ENCODE measurements at regions not wholly inside any gene's neighbourhood (a gene's known extent, or its start where the extent isn't known, plus 50 kb on each side); places are given as distances from the start of the nearest gene placed in this dataset.

DNA sequence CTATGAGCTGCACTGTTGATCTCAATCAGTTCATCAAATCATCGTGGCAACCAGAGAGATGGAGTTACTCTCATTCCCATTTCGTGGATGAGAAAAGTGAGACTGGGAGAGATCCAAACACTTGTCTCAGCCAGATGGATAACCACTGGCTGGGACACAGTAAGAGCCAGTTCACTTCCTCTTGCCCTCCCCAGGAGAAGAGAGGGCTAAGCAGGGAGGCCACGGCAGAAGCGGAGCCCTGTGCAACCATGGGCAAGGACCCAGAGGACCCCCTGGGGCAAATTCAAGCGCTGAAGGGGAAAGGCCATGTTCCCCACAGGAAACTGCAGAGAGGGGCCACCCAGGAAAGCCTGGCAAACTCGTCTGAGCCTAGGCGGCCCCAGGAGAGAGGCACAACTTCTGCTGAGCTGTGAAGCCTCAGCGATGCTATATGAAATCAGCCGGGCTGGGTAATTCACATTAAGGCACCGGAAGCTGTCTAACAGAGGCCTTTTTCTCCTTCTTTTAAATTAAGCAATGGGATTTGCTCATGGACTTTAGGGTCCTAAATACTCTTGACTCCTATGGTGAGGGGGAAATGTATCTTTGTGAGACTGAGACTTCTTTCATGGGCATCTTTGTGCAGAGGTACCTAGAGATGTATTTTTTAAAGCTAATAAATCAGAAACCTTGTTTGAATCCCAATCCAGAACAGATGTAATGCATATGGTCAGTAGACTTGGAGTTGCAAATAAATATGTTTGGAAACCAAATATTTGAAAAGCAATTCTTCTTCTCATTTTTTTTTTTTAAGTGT is 137.1 kb upstream of the SMIM23 start:
- Histone ChIP-seq H2AFZ (ENCODE audit: low read length) (no peak overlapping the region), H3K4me2 (ENCODE audit: extremely low read depth, insufficient read depth, low read length) (no peak overlapping the region), H3K9ac (ENCODE audit: insufficient read depth, low read length) (no peak overlapping the region), H3K4me1 (ENCODE audit: control insufficient read depth, extremely low read depth, insufficient read depth, low read length) (no peaks in the 10 kb centered on the region), H3K79me2 (ENCODE audit: control insufficient read depth, insufficient read depth, low read length) (no peaks in the 10 kb centered on the region), H4K20me1 (ENCODE audit: control insufficient read depth, extremely low read depth, insufficient read depth, low read length) (no peaks in the 10 kb centered on the region), H3K4me3 (replicated peaks in 1 of 4; ENCODE audit: control extremely low read depth in 1 of 4, insufficient read depth in 1 of 4, low read depth in 3 of 4, low read length in 4 of 4) (no peak overlapping the region), H3K27me3 (ENCODE audit: control insufficient read depth, insufficient read depth, low read length) (no peaks in the 10 kb centered on the region), H3K9me3 (ENCODE audit: control insufficient read depth, insufficient read depth, low read depth, low read length) (no peaks in the 10 kb centered on the region), H3K36me3 (ENCODE audit: control insufficient read depth, insufficient read depth, low read length) (no peaks in the 10 kb centered on the region), H3K27ac (ENCODE audit: insufficient read depth, low read length) (no peak overlapping the region)
- TF ChIP-seq, protein P1, sequence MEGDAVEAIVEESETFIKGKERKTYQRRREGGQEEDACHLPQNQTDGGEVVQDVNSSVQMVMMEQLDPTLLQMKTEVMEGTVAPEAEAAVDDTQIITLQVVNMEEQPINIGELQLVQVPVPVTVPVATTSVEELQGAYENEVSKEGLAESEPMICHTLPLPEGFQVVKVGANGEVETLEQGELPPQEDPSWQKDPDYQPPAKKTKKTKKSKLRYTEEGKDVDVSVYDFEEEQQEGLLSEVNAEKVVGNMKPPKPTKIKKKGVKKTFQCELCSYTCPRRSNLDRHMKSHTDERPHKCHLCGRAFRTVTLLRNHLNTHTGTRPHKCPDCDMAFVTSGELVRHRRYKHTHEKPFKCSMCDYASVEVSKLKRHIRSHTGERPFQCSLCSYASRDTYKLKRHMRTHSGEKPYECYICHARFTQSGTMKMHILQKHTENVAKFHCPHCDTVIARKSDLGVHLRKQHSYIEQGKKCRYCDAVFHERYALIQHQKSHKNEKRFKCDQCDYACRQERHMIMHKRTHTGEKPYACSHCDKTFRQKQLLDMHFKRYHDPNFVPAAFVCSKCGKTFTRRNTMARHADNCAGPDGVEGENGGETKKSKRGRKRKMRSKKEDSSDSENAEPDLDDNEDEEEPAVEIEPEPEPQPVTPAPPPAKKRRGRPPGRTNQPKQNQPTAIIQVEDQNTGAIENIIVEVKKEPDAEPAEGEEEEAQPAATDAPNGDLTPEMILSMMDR (conservative IDR thresholded peaks at IDR 0.05 in 1 of 2, IDR thresholded peaks at IDR 0.05 in 1 of 2; ENCODE audit: low read depth in 1 of 2, low read length in 2 of 2), result no peak
- no peak for TF ChIP-seq EZH2 (IDR thresholded peaks at IDR 0.05; ENCODE audit: low read length, missing control alignments)
- no peak for DNase-seq (ENCODE audit: low read depth in 2 of 2)

DNA sequence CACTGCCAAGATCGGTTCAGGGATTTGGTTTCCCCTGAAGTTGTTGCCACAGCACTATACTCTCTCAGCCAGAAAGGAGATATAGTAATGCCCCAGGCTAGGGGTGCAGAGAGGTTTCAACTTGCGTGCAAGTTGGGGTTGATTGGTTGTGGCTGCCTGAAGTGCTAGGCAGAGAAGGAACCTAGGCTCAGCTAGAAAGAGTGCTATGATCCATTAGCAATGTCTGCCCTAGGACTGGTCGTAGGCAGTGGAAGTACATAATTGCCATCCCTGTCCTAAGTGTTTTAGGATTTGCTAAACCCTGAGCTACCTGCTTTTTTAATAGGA is 136.6 kb upstream of the SMIM23 start:
- Histone ChIP-seq H3K4me1 (ENCODE audit: control insufficient read depth, extremely low read depth, insufficient read depth, low read length) (no peaks in the 10 kb centered on the region), H3K4me2 (ENCODE audit: extremely low read depth, insufficient read depth, low read length) (no peak overlapping the region), H2AFZ (ENCODE audit: low read length) (no peak overlapping the region), H3K4me3 (replicated peaks in 1 of 4; ENCODE audit: control extremely low read depth in 1 of 4, insufficient read depth in 1 of 4, low read depth in 3 of 4, low read length in 4 of 4) (no peak overlapping the region), H4K20me1 (ENCODE audit: control insufficient read depth, extremely low read depth, insufficient read depth, low read length) (no peaks in the 10 kb centered on the region), H3K9ac (ENCODE audit: insufficient read depth, low read length) (no peak overlapping the region), H3K36me3 (ENCODE audit: control insufficient read depth, insufficient read depth, low read length) (no peaks in the 10 kb centered on the region), H3K79me2 (ENCODE audit: control insufficient read depth, insufficient read depth, low read length) (no peaks in the 10 kb centered on the region), H3K27ac (ENCODE audit: insufficient read depth, low read length) (no peak overlapping the region), H3K27me3 (ENCODE audit: control insufficient read depth, insufficient read depth, low read length) (no peaks in the 10 kb centered on the region), H3K9me3 (ENCODE audit: control insufficient read depth, insufficient read depth, low read depth, low read length) (no peaks in the 10 kb centered on the region)
- no peak for DNase-seq (ENCODE audit: low read depth in 2 of 2)
- TF ChIP-seq EZH2 (IDR thresholded peaks at IDR 0.05; ENCODE audit: low read length, missing control alignments), result no peak
- TF ChIP-seq, protein P1 (conservative IDR thresholded peaks at IDR 0.05 in 1 of 2, IDR thresholded peaks at IDR 0.05 in 1 of 2; ENCODE audit: low read depth in 1 of 2, low read length in 2 of 2), result no peak

DNA sequence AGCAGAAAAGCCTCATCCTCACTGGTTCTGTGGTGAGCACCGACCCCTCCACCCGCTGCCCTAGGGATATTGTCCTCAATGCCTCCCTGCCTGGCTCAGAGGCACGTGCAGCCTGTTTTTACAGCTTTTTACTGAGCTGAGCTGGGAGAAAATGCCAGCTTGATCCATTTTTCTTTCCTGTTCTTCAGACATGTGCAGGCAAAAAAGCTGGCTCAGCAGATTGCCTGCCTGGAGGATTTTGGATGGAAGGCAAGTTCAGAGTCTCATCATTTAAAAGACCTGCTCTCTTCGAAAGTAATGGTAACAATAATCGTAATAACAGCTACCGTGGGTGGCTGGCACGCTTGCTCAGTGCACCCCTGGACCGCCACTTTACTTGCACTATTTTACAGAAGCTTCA is 135.0 kb upstream of the SMIM23 start:
- Histone ChIP-seq H3K36me3 (ENCODE audit: control insufficient read depth, insufficient read depth, low read length) (no peaks in the 10 kb centered on the region), H3K9ac (ENCODE audit: insufficient read depth, low read length) (no peak overlapping the region), H3K27me3 (ENCODE audit: control insufficient read depth, insufficient read depth, low read length) (no peaks in the 10 kb centered on the region), H3K4me1 (ENCODE audit: control insufficient read depth, extremely low read depth, insufficient read depth, low read length) (no peaks in the 10 kb centered on the region), H3K4me2 (ENCODE audit: extremely low read depth, insufficient read depth, low read length) (no peak overlapping the region), H4K20me1 (ENCODE audit: control insufficient read depth, extremely low read depth, insufficient read depth, low read length) (no peaks in the 10 kb centered on the region), H3K9me3 (ENCODE audit: control insufficient read depth, insufficient read depth, low read depth, low read length) (no peaks in the 10 kb centered on the region), H3K27ac (ENCODE audit: insufficient read depth, low read length) (no peak overlapping the region), H3K79me2 (ENCODE audit: control insufficient read depth, insufficient read depth, low read length) (no peaks in the 10 kb centered on the region), H2AFZ (ENCODE audit: low read length) (no peak overlapping the region), H3K4me3 (replicated peaks in 1 of 4; ENCODE audit: control extremely low read depth in 1 of 4, insufficient read depth in 1 of 4, low read depth in 3 of 4, low read length in 4 of 4) (no peak overlapping the region)
- no peak for TF ChIP-seq EZH2 (IDR thresholded peaks at IDR 0.05; ENCODE audit: low read length, missing control alignments)
- TF ChIP-seq, protein P1 (conservative IDR thresholded peaks at IDR 0.05 in 1 of 2, IDR thresholded peaks at IDR 0.05 in 1 of 2; ENCODE audit: low read depth in 1 of 2, low read length in 2 of 2), result no peak
- DNase-seq (ENCODE audit: low read depth in 2 of 2), result no peak

Data from fibroblast of lung (primary cell).